Anterior cingulate cortex (tissue), 58 donors: ENCODE measurements at regions not wholly inside any gene's neighbourhood (a gene's known extent, or its start where the extent isn't known, plus 50 kb on each side); places are given as distances from the start of the nearest gene placed in this dataset.
A peak's percentile ranks its signal among the peaks of the same experiment; 100 is the strongest.
"Not testable (repeated sequence)": the region's sequence is repeated elsewhere in the genome, so short reads cannot be mapped to it uniquely, and the experiment has no call there.

ENCODE experiments used
- DNase-seq, 58 donors: peaks; one replicate each; lab custom pipeline; 2025; lab: John Stamatoyannopoulos, UW

- no peak for DNase-seq
Measured at GRCh38 chr13:65275108-65275507, 1955.0 kb downstream of the PCDH9 start.

DNA sequence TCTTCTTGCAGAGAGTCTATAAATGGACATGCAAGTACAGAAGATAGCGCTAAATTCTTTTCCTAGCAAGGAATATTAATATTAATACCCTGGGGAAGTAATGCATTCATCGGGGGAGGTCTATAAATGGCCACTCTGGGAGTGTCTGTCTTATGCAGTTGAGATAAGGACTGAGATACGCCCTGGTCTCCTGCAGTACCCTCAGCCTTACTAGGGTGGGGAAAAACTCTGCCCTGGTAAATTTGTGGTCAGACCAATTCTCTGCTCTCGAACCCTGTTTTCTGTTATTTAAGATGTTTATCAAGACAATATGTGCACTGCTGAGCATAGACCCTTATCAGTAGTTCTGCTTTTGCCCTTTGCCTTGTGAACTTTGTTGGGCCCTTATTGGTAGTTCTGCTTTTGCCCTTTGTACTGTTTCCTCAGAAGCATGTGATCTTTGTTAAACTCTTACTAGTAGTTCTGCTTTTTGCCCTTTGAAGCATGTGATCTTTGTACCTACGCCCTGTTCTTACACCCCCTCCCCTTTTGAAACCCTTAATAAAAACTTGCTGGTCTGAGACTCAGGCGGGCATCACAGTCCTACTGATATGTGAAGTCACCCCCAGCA lies 1956.2 kb downstream of the PCDH9 start:
- DNase-seq: not testable (repeated sequence)

GRCh38 chr13:65268009-65268408 lies 1962.1 kb downstream of the PCDH9 start:
- DNase-seq: no peak

DNA sequence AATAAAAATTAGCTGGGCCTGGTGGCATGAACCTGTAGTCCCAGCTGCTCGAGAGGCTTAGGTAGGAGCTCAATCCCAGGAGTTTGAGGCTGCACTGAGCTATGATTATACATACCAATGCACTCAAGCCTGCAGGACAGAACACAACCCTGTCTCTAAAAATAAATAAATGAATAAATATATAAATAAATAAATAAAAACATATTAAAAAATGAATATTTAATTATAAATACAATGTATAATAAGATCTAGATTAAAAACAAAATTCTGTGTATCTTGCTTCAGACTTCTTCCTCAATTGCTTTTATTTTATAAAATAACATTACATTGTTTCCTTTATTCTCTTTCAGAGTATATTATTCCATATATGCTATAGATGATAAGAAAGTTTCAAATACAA lies 1964.1 kb downstream of the PCDH9 start:
- DNase-seq: no peak

DNA sequence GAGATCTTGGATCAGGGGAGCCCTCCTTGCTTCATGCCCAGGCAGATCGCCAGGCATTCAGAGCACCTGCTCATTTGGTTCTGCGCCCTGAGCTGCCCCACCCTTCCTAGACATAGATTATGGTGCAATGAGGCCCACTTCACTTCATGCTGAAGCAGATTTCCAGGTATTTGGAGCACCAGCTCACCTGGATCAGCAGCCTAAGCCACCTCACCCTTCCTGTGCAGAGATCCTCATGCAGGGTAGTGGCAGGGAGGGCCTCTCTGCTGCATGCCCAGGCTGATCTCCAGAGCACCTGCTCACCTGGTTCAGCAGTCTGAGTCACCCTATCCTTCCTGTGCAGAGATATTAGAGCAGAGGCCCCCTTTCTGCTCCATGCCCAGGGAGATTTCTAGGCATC lies 1966.1 kb downstream of the PCDH9 start:
- DNase-seq: no peak

GRCh38 chr13:65260946-65261891 lies 1968.9 kb downstream of the PCDH9 start:
- DNase-seq: peak in 2 of 58 donors; percentile 1 to 12

DNA sequence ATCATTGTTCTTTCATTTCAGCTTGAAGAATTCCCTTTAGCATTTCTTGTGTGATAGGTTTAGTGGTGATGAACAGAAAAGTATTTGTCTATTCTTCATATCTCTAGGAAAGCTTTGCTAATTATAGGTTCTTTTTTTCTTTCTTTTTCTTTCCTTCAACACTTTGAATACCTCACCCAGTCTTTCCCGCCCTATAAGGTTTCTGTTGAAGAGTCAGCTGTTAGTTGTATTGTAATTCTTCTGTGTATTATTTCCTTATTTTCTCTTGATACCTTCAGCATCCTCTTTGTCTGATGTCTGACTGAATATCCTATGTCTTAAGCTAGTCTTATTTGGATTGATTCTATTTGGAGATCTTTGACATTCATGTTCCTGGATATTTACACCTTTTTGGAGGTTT lies 1989.4 kb downstream of the PCDH9 start:
- DNase-seq: no peak

- no peak for DNase-seq
Measured at GRCh38 chr13:65236841-65237418, 1993.2 kb downstream of the PCDH9 start.

DNA sequence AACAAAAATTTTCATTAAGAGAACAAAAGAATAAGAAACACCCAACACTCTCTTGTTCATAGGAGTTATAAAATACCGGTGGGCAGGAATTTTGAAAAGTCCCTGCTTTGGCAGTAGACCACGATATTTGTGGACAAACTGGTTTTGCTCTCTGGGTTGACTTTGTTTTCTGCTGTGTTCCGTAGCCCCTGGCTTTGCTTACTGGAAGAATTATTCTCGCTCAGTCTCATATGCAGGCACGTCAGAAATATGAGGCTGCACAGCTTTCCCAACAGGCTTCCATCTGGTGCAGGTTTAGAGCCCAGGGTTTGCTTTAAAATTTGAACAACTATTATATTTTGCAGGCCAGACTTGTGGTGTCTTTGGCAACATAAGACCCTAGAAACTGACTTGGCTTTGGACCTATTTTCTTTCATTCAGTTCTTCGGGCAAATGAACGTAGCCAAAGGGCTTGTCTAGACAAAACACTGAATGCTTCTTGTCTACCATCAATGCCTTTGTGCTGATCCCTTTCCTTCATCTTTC lies 2012.6 kb downstream of the PCDH9 start:
- no peak for DNase-seq

DNA sequence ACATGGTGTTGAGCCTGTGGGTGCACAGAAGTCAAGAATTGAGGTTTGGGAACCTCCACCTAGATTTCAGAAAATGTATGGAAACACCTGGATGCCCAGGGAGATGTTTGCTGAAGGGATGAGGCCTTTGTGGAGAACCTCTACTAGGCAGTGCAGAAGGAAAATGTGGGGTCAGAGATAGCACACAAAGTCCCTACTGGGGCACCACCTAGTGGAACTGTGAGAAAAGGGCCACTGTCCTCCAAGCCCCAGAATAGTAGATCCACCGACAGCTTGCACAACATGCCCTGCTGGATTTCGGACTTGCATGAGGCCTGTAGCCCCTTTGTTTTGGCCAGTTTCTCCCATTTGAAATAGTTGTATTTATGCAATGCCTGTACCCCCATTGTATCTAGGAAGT lies 2027.3 kb downstream of the PCDH9 start:
- DNase-seq: not testable (repeated sequence)

DNA sequence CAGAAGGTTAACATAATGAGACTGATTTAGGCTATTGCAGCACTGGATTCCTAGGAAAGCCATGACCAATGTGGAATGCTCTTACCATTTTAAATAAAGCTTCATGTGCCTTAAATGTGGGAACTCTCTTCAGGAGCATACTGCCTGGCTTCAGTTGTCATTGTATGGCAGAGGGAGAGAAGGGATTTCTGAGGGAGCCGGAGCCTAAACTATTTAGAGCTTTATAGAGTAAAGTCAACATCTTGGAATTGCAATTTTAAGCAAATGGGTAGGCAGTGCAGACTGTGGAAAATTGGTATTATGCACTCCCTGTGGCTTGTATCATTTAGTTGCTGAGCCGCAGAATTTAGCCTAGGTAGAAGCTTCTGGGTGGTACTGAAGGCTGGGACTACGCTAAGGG lies 2041.4 kb downstream of the PCDH9 start:
- DNase-seq: no peak

DNA sequence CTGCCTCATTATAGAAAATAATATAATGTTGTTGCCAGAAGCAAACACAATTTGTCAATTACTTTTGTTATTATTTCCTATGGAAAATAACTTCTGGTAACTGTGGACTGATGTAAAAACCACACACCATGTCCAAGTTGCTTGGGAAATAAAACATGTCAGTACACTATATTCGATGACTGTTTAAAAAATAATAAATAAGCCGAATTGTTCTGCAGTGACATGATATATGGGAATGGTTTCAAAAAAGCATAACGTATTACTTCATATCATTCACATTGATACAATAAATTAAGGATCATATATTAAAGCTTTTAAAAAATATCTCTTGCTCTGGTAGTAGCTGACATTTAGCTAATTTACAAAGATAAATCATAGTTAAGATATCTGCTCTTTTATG lies 2062.1 kb downstream of the PCDH9 start:
- DNase-seq: no peak

DNA sequence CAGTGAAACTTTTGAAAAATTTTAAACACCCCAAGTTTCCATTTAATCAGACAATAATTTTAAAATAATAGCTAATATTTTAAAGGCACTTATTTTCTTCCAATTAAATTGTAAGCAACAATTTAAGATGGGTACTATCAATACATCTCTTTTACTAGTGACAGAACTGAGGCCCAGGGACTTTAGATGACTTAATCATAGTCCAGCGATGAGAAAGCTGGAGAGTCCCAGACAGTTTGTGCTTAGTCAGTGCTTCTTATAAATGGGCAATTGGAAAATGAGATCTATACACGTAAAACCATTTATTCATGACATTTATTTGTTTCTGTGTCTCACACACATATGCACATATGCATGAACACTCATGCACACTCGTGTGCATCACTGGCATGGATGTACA lies 2063.5 kb downstream of the PCDH9 start:
- DNase-seq: no peak

GRCh38 chr13:65159803-65160202 lies 2070.3 kb downstream of the PCDH9 start:
- no peak for DNase-seq

DNA sequence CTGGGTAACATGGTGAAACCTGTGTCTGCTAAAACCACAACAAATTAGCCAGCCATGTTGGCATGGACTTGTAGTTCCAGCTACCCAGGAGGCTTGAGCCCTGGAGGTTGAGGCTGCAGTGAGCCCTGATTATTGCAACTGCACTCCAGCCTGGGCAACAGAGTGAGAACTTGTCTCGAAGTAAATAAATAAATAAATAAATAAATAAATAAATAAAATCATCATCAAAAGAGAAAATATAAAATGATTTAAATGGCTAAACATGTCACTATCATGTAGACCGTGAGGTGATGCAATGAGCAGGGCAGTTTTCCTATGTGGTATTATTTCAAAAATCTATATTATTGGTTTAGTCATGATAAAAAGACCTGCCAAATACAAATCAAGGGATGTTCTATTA lies 2074.3 kb downstream of the PCDH9 start:
- no peak for DNase-seq

DNA sequence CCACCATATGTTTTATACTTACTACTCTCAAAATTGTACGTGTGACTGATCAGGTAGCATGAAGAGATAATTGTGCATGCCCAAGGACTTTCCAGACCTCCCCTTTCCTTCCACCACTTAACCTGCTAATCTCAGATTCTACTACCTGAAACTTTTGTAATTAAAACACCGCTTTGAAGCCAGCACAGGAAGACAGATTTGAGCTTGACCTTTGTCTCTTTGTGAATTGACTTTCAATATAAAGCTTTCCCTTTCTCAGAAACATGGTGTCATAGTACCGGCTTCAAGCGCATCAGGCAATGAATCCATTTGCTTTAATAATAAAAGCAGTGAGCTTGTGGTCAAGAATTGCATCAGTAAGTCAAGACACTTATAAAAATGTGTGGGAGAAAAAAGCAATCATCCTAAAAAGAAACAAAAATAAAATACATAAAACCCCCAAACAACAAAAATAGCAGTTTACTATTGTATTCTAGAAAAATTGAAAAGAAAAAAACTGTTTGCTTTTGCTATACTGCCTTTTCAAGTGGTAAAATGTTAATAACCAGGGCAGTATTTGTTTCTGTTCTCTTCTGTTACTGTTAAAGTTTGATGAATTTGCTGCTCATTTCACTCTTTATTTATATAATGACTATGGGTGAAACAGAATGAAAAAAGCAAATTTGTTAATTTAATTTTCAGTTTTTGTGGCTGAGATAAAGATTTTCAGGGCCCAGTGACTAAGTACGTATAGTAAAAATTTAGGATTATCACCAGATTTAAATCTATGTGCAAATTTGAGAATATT lies 2075.3 kb downstream of the PCDH9 start:
- DNase-seq: no peak

- no peak for DNase-seq
Measured at GRCh38 chr13:65149687-65150086, 2080.4 kb downstream of the PCDH9 start.

GRCh38 chr13:65143920-65144319 lies 2086.2 kb downstream of the PCDH9 start:
- DNase-seq: no peak

- no peak for DNase-seq
Measured at GRCh38 chr13:65133094-65133493, 2097.0 kb downstream of the PCDH9 start.

- DNase-seq: no peak
Measured at GRCh38 chr13:65125236-65125635, 2104.9 kb downstream of the PCDH9 start.

DNA sequence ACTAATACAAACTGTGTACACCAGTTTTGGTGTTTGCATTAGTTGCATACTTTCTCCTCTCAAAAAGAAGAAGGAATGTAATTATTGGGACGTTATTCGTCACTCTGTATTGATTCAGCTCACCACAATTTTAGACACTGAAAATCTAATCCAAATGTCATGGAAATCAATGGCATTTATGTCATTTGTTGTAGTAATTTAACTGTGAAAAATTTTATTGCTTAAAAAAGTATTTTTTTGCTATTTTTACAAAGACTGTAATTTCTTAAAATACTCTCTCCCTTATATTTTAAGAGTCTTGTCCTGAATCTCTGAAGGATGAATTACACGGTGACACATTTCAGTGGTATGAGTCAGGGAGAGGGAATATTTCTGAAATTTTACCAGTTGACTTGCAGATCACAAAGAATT lies 2117.6 kb downstream of the PCDH9 start:
- DNase-seq: no peak
